Germinal center (tissue), 1 donor: ENCODE measurements at regions not wholly inside any gene's neighbourhood (a gene's known extent, or its start where the extent isn't known, plus 50 kb on each side); places are given as distances from the start of the nearest gene placed in this dataset.

Experiments used
- DNase-seq: peaks from one replicate; pipeline ENCODE4 v3.0.0; 2012; ENCODE audit warnings: mixed read lengths, low spot score

GRCh38 chr9:107620236-107620635, 130.7 kb upstream of the KLF4 start:
- no peak for DNase-seq

- no peak for DNase-seq
Measured at GRCh38 chr9:107615321-107615720, 125.8 kb upstream of the KLF4 start.

- no peak for DNase-seq
Measured at GRCh38 chr9:107614765-107615164, 125.2 kb upstream of the KLF4 start.

DNA sequence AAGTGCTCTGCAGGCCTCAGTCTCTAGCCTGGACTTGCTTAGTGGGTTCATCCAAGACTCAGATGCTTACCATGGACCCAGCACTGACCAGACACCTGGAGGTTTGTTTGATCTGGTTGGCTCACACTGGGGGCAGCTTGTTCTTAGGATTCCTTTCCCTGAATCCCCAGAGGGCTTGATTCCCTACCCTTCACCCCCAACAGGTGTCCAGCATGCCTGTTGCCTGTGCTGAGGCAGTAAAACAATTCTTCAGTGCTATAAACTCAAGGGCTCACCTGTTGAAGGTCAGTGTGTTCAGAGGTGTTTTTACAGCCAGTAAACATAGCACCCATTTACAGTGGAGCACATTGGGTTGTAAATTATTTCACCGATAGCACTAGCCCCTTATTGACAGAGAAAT, 123.8 kb upstream of the KLF4 start:
- no peak for DNase-seq

DNA sequence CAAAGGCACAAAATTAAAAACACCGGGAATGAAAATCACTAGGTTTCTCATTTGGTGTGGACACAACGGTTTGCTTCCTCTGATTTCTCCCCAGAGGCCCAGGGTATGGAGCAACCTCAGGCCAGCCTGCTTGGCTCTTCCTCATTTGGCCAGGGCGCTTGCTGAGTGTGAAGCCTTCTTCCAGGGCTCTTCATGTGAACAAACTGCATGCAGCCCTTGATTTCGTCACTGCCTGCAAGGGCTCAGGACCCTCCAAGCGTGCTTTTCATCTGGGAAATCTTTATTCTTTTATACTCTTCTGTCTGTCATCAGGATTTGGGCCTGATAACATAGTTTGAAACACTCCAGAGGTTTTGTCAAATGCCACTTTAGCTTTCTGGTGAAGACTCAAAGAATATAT, 122.6 kb upstream of the KLF4 start:
- no peak for DNase-seq

- DNase-seq, result no peak
Measured at GRCh38 chr9:107609547-107609946, 120.0 kb upstream of the KLF4 start.

DNA sequence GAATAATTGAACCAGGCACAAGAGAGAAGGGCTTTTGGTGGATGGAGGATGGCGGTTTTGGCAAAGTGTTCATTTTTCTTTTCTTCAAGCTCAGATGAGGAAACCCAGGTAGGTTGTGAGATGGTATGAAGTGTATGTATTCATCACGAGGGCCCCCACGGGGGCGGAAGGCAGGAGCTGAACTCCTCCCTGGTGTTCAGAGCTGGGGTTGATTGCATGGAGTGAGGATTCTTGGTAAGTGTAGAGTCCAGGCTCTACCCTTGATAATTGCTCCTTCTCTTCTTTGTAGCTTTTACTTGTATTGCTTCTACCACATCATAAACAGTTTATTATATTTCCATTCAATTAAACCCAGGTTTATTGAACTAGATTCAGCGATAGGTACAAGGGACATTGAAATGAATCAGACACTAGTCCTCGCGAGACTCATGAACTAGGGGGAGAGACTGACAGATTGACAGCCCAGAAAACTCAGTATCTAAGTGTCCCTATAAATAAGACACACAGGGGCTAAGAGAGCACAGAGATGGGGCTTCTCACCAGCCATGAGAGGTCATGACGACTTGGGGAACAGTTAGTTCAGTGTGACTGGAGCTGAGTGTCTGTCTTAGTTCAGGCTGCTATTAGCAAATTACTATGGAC, 116.7 kb upstream of the KLF4 start:
- no peak for DNase-seq

DNA sequence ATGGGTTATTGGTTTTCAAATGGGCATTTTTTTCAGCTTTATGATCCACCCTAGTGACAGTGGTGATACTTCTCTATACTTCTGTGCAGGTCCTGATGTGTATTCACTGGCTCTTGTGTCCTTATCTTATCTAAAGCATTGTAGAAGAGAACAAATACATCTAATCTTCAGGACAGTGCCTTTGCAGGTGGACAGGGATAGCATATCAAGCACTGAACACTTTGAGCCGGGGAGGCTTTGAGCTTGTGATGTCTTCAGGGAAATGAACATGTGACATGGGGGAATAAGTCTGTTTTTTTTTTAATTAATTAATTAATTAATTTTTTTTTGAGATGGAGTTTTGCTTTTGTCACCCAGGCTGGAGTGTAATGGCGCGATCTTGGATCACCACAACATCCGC, 115.5 kb upstream of the KLF4 start:
- no peak for DNase-seq

DNA sequence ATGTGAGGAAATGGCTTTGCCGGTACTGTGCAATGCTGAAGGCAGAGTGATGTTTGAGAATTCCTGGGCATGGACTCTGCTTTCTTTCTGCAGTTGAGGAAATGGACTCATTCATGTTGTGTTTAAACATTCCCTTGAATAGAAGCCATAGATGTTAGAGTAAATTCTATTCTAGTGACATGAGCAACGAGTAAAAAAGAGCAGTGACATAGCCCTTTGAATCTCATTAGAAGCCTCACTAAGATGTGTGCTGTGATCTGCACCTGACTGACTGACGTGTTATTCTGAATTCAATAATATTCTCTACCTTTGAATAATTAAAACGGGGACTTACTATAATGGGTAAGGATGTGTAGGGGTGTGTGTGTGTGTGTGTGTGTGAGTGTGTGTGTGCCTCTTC, 113.7 kb upstream of the KLF4 start:
- DNase-seq, result no peak

DNA sequence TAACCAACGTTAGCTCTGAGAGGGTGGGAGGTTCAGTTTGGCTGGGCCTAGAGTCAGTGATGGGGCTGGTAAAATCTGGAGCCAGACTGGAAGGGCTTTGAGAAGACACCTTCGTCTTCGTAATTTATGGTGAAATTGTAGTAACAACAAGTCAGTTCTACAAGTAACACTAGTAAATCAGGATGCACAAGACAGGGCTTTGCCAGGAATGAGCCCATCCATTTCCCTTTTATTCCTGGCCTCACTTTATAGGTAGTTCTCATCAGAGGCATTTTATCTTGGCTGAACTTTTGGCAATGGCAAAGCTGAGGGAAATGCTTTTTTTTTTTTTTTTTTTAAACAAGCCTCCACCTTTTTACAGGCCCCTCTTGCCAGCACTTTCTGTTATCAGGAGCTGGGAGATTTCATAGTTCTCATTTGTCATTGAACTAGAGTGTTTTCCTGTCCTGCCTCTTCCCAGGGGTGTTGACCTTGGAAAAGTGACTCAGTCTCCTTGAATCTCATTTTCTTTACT, 110.5 kb upstream of the KLF4 start:
- no peak for DNase-seq

DNA sequence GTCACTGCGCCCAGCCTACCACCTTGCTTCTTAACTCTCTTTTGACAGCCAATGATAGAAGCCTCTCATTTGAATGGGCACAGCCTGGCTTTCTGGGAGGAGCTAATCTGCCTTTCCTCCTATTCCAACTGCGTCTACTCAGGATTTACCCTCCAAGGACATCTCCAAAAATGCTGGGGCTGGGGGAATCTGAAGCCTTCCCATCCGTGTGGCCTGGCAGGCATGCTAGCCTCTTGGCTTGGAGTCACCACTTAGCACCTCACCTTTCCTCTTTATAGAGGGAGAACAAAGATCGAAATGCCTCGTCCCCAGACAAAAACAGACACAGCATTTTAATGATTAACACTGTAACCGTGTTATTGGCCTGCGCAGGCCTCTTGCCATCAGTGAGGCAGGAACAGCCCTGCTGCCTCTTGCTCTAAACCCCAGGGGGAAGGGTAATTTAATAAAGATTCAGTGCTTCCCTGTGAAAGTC, 108.2 kb upstream of the KLF4 start:
- DNase-seq, result no peak

DNA sequence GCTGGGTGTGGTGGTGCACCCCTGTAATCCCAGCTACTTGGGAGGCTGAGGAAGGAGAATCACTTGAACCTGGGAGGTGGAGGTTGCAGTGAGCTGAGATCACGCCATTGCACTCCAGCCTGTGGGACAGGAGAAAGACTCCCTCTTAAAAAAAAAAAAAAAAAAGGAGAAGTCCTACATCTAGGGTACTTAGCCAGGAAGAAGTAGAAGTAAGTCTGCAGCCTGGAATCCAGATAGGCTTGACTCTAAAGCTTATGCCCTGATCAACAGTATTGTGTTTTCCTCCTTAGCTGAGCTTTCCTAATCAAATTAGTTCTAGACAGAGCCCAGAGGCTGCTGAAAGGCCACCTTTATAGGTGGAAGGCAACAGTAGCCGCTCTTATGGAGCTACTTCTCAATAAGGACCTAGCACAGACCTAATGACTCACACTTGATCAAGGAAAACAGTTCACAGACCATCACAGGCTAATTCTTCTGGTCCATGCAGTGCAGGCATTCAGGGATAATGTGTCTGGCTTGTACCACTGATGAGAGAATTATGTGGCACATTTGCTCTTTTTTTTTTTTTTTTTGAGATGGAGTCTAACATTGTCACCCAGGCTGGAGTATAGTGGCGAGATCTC, 105.5 kb upstream of the KLF4 start:
- no peak for DNase-seq

- no peak for DNase-seq
Measured at GRCh38 chr9:107593224-107593870, 103.8 kb upstream of the KLF4 start.

DNA sequence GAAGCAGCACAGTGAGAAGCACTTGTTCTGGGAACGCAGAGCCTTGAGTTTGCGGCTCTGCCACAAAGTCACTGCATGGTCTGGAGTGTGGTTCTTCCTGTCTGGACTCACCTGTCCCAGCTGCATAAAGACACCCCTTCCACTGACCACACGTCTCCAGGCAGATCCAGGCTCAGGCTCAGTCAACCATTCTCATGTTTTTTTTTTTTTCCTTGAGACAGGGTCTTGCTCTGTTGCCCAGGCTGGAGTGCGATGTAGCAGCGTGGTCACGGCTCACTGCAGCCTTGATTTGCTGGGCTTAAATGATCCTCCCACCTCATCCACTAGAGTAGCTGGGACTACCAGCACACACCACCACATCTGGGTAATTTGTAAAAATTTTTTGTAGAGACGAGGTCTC, 102.9 kb upstream of the KLF4 start:
- no peak for DNase-seq

DNA sequence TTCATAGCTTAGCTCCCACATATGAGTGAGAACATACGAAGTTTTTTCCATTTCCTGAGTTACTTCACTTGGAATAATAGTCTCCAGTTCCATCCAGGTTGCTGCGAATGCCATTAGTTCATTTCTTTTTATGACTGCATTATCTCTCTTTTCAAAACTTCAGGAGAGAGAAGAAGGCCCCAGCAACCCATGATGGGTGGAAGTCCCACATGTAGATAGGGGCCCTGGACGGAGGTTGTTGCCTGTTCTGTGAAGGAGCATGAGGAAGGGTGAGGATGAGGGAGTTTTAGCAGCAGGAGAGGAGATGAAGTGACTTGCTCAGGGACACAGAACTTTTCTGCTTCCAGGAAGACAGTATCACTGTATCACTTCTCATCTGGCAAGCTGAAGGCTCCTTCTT, 102.2 kb upstream of the KLF4 start:
- no peak for DNase-seq

GRCh38 chr9:107588393-107588792, 98.8 kb upstream of the KLF4 start:
- DNase-seq, result no peak

- DNase-seq, result no peak
Measured at GRCh38 chr9:107587191-107587963, 97.8 kb upstream of the KLF4 start.

DNA sequence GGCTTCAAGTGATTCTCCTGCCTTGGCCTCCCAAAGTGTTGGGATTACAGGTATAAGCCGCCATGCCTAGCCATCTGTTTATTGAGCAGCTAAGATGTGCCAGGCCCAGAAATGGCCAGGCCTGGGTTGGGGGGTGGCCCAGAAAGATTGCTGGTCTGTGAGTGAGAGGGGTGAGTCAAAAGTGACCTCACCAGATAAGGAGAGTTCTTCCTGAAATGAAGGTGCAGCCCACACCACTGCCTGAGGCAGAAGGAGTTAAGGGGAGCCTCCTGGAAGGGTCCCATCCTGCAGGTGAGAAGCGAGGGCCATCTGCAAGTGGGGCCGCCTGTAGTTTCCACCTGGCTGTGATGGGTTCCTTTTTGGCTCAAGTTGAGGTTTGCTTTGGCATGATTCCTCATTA, 96.9 kb upstream of the KLF4 start:
- DNase-seq, result no peak

- DNase-seq, result no peak
Measured at GRCh38 chr9:107585465-107585864, 95.9 kb upstream of the KLF4 start.

- DNase-seq, result no peak
Measured at GRCh38 chr9:107584944-107585343, 95.4 kb upstream of the KLF4 start.

DNA sequence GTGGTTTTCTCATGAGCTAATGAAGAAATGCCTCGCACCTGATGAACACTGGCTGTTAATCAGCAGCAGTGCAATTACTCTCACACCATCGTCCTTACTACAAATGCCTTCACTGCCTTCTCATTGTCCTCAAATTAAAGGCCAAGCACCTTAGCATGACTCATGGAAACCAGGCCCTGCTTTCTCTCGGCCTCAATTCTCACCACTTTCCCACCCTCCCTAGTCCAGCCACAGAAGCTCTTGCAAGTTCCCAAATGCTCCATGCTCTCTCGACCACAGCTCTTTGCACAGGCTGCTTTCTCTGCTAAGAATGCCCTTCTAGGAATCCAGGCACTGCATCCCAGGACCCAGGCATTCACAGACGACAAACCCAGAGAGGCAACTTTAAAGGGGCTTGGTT, 94.6 kb upstream of the KLF4 start:
- no peak for DNase-seq

GRCh38 chr9:107577140-107577776, 87.7 kb upstream of the KLF4 start:
- no peak for DNase-seq
